ENCODE measurements at regions not wholly inside any gene's neighbourhood (a gene's known extent, or its start where the extent isn't known, plus 50 kb on each side); places are given as distances from the start of the nearest gene placed in this dataset.
"Not testable (repeated sequence)": the region's sequence is repeated elsewhere in the genome, so short reads cannot be mapped to it uniquely, and the experiment has no call there.

DNA sequence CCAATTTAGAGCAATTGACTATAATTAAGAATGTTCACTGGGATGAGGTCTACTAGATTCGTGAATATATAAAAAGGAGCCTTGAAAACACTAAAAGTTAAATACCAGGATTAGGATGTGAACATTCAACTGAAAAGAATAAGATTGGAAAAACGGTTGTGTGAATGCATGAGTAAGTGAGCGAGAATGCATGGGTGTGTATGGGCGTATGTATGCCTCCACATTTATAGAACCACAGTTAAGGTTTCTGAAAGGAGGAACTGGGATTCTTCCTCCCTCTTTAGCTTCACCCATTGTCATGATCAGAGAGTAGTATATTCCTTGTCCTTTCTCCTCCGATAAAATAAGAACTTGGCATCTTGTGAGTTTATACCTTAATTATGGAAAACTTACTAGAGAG, 151.1 kb upstream of the UBE2E3 start:
- no peaks in the 10 kb centered on the region for H3K9me3 ChIP-seq (replicated peaks; ENCODE audit: low read length)
- no peak overlapping the region for H3K9ac ChIP-seq (ENCODE audit: low read depth, low read length)
- H3K27me3 ChIP-seq (ENCODE audit: control insufficient read depth, insufficient read depth, low read length): no peaks in the 10 kb centered on the region
- no peaks in the 10 kb centered on the region for H3K36me3 ChIP-seq (ENCODE audit: insufficient read depth, low read length)
- H3K4me2 ChIP-seq (ENCODE audit: low read length): no peak overlapping the region
- no peaks in the 10 kb centered on the region for H3K4me1 ChIP-seq (ENCODE audit: control insufficient read depth, insufficient read depth, low read length)
- no peak overlapping the region for H3K4me3 ChIP-seq (ENCODE audit: low read length)

DNA sequence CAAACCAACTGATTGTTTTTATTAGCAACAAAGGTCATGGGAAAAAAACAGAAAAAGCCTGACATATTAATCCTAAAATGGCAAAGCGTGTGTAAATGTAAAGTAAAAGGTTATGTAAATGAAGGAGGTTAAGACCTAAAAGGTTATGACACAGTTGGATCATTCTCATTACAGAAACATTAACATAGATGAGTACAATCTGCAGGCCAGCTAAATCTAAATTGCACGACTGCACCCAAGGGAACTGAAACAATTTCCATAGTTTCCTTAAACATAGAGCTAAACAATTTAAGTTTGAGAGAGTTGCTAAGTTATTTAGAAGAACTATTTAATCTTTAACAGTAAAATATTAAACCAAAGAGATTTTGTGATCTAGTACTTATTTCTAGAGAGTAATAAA, 151.6 kb upstream of the UBE2E3 start:
- Histone ChIP-seq H3K4me3 (ENCODE audit: low read length) (no peak overlapping the region), H3K9ac (ENCODE audit: low read depth, low read length) (no peak overlapping the region), H3K9me3 (replicated peaks; ENCODE audit: low read length) (no peaks in the 10 kb centered on the region), H3K4me2 (ENCODE audit: low read length) (no peak overlapping the region), H3K4me1 (ENCODE audit: control insufficient read depth, insufficient read depth, low read length) (peaks cover 3% of the 10 kb centered on the region), H3K27me3 (ENCODE audit: control insufficient read depth, insufficient read depth, low read length) (no peaks in the 10 kb centered on the region), H3K36me3 (ENCODE audit: insufficient read depth, low read length) (no peaks in the 10 kb centered on the region)

DNA sequence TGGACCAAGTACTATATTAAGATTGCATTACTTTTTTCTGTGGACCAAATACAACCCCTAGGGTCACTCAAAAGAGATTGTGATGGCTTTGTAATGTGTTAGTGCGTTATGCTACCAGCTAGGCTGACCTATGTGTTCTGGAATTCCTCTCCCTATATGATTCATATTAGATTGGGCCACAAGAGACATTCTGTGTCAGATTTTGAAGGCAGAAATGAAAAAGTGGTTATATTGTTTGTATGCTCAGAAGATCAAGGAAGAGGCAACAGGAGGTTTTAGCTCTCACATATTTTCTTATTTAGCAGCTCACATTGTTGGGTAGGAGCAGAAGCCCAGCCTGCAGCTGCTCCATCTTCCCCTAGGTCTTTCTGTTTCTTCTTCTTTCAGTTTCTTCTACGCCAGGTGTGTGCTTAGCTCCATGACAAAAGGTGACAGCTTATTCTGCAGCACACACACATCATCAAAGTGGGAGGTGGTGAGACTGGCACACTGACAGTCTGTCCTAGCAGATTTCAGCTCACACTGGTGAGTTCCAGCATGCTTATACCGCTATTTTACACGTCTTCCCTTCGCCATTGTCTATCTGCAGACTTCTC, 156.8 kb upstream of the UBE2E3 start:
- H3K4me3 ChIP-seq (ENCODE audit: low read length): no peak overlapping the region
- H3K27me3 ChIP-seq (ENCODE audit: control insufficient read depth, insufficient read depth, low read length): no peaks in the 10 kb centered on the region
- no peaks in the 10 kb centered on the region for H3K36me3 ChIP-seq (ENCODE audit: insufficient read depth, low read length)
- peaks cover 9% of the 10 kb centered on the region for H3K4me1 ChIP-seq (ENCODE audit: control insufficient read depth, insufficient read depth, low read length)
- H3K9me3 ChIP-seq (replicated peaks; ENCODE audit: low read length): no peaks in the 10 kb centered on the region
- H3K4me2 ChIP-seq (ENCODE audit: low read length): peak overlapping the region; percentile 38
- no peak overlapping the region for H3K9ac ChIP-seq (ENCODE audit: low read depth, low read length)

- H3K4me1 ChIP-seq (ENCODE audit: control insufficient read depth, insufficient read depth, low read length): peaks cover 9% of the 10 kb centered on the region
- no peak overlapping the region for H3K9ac ChIP-seq (ENCODE audit: low read depth, low read length)
- H3K27me3 ChIP-seq (ENCODE audit: control insufficient read depth, insufficient read depth, low read length): no peaks in the 10 kb centered on the region
- H3K36me3 ChIP-seq (ENCODE audit: insufficient read depth, low read length): no peaks in the 10 kb centered on the region
- no peak overlapping the region for H3K4me3 ChIP-seq (ENCODE audit: low read length)
- no peak overlapping the region for H3K4me2 ChIP-seq (ENCODE audit: low read length)
- no peaks in the 10 kb centered on the region for H3K9me3 ChIP-seq (replicated peaks; ENCODE audit: low read length)
These were observed 161.3 kb upstream of the UBE2E3 start for GRCh38 chr2:180819106-180819505.

DNA sequence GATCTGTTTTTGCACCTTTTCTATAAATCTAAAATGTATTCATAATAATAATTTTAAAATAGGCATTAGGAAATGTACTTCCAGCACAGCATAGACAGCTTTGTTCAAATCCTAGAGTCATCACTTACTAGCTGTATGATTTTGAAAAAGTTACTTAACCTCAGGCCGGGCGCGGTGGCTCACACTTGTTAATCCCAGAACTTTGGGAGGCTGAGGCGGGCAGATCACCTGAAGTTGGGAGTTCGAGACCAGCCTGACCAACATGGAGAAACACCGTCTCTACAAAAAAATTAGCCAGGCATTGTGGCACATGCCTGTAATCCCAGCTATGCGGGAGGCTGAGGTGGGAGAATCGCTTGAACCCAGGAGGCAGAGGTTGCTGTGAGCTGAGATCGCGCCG, 161.7 kb upstream of the UBE2E3 start:
- not testable (repeated sequence) for H3K27me3 ChIP-seq (ENCODE audit: control insufficient read depth, insufficient read depth, low read length); H3K4me1 ChIP-seq (ENCODE audit: control insufficient read depth, insufficient read depth, low read length)

DNA sequence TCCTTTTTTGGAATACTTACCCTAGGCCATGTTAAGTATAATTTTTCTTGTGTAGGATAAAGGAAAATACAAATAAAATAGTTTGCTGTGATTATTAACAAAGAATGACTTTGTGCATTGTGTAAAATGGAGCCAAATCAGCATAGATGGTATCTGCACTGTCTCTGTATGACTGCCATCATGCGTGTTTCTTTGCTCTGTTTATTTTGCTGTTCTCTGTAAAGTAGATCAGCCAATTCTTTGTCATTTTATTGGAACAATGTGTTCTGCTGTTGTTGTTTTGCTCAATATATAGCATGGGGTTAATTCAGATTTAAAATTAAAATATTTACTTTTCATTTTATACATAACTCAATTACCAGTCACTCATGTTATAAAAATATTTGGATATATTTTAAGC, 181.3 kb upstream of the UBE2E3 start:
- no peaks in the 10 kb centered on the region for H3K9me3 ChIP-seq (replicated peaks; ENCODE audit: low read length)
- no peaks in the 10 kb centered on the region for H3K27me3 ChIP-seq (ENCODE audit: control insufficient read depth, insufficient read depth, low read length)
- no peaks in the 10 kb centered on the region for H3K4me1 ChIP-seq (ENCODE audit: control insufficient read depth, insufficient read depth, low read length)
- H3K9ac ChIP-seq (ENCODE audit: low read depth, low read length): no peak overlapping the region
- H3K4me2 ChIP-seq (ENCODE audit: low read length): no peak overlapping the region
- H3K4me3 ChIP-seq (ENCODE audit: low read length): no peak overlapping the region
- no peaks in the 10 kb centered on the region for H3K36me3 ChIP-seq (ENCODE audit: insufficient read depth, low read length)

More for the DNA sequence above, 161.7 kb upstream of the UBE2E3 start:
- not testable (repeated sequence) for H3K4me3 ChIP-seq (ENCODE audit: low read length); H3K9me3 ChIP-seq (replicated peaks; ENCODE audit: low read length); H3K36me3 ChIP-seq (ENCODE audit: insufficient read depth, low read length); H3K9ac ChIP-seq (ENCODE audit: low read depth, low read length); H3K4me2 ChIP-seq (ENCODE audit: low read length)

DNA sequence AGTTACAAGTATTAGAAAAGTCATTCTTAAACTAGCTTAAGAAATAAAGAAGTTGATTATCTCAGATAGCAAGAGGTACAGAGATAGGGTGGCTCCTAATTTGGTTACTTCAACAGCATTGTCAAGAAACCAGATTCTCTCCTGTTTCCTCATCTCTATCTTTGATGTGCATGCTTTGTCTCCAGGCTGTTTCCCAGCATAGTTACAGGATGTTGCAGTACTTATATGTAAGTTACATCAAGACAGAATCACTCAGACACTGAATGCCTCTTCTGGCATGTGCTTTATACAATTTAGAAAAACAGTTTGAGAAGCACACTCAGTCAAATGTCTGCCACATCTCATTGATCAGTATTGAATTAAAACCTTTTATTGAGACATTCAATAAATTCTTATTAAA, 189.5 kb upstream of the UBE2E3 start:
- Histone ChIP-seq H3K9ac (ENCODE audit: low read depth, low read length) (no peak overlapping the region), H3K9me3 (replicated peaks; ENCODE audit: low read length) (no peaks in the 10 kb centered on the region), H3K4me2 (ENCODE audit: low read length) (no peak overlapping the region), H3K36me3 (ENCODE audit: insufficient read depth, low read length) (no peaks in the 10 kb centered on the region), H3K4me3 (ENCODE audit: low read length) (no peak overlapping the region), H3K27me3 (ENCODE audit: control insufficient read depth, insufficient read depth, low read length) (no peaks in the 10 kb centered on the region), H3K4me1 (ENCODE audit: control insufficient read depth, insufficient read depth, low read length) (no peaks in the 10 kb centered on the region)

- no peaks in the 10 kb centered on the region for H3K9me3 ChIP-seq (replicated peaks; ENCODE audit: low read length)
- no peak overlapping the region for H3K4me3 ChIP-seq (ENCODE audit: low read length)
- H3K4me2 ChIP-seq (ENCODE audit: low read length): no peak overlapping the region
- H3K4me1 ChIP-seq (ENCODE audit: control insufficient read depth, insufficient read depth, low read length): no peaks in the 10 kb centered on the region
- no peaks in the 10 kb centered on the region for H3K36me3 ChIP-seq (ENCODE audit: insufficient read depth, low read length)
- no peaks in the 10 kb centered on the region for H3K27me3 ChIP-seq (ENCODE audit: control insufficient read depth, insufficient read depth, low read length)
- H3K9ac ChIP-seq (ENCODE audit: low read depth, low read length): no peak overlapping the region
These were observed 193.1 kb upstream of the UBE2E3 start for GRCh38 chr2:180787330-180787729.

GRCh38 chr2:180781276-180781675, 199.1 kb upstream of the UBE2E3 start:
- Histone ChIP-seq H3K4me1 (ENCODE audit: control insufficient read depth, insufficient read depth, low read length) (no peaks in the 10 kb centered on the region), H3K4me2 (ENCODE audit: low read length) (no peak overlapping the region), H3K36me3 (ENCODE audit: insufficient read depth, low read length) (no peaks in the 10 kb centered on the region), H3K9ac (ENCODE audit: low read depth, low read length) (no peak overlapping the region), H3K4me3 (ENCODE audit: low read length) (no peak overlapping the region), H3K27me3 (ENCODE audit: control insufficient read depth, insufficient read depth, low read length) (no peaks in the 10 kb centered on the region), H3K9me3 (replicated peaks; ENCODE audit: low read length) (no peaks in the 10 kb centered on the region)

- Histone ChIP-seq H3K4me2 (ENCODE audit: low read length) (no peak overlapping the region), H3K36me3 (ENCODE audit: insufficient read depth, low read length) (no peaks in the 10 kb centered on the region), H3K4me3 (ENCODE audit: low read length) (no peak overlapping the region), H3K4me1 (ENCODE audit: control insufficient read depth, insufficient read depth, low read length) (no peaks in the 10 kb centered on the region), H3K9me3 (replicated peaks; ENCODE audit: low read length) (no peaks in the 10 kb centered on the region), H3K27me3 (ENCODE audit: control insufficient read depth, insufficient read depth, low read length) (no peaks in the 10 kb centered on the region), H3K9ac (ENCODE audit: low read depth, low read length) (no peak overlapping the region)
These were observed 202.1 kb upstream of the UBE2E3 start for GRCh38 chr2:180778291-180778690.

- Histone ChIP-seq H3K9me3 (replicated peaks; ENCODE audit: low read length) (no peaks in the 10 kb centered on the region), H3K4me1 (ENCODE audit: control insufficient read depth, insufficient read depth, low read length) (no peaks in the 10 kb centered on the region), H3K36me3 (ENCODE audit: insufficient read depth, low read length) (no peaks in the 10 kb centered on the region), H3K4me3 (ENCODE audit: low read length) (no peak overlapping the region), H3K9ac (ENCODE audit: low read depth, low read length) (no peak overlapping the region), H3K27me3 (ENCODE audit: control insufficient read depth, insufficient read depth, low read length) (no peaks in the 10 kb centered on the region), H3K4me2 (ENCODE audit: low read length) (no peak overlapping the region)
These were observed 203.5 kb upstream of the UBE2E3 start for GRCh38 chr2:180776921-180777320.

DNA sequence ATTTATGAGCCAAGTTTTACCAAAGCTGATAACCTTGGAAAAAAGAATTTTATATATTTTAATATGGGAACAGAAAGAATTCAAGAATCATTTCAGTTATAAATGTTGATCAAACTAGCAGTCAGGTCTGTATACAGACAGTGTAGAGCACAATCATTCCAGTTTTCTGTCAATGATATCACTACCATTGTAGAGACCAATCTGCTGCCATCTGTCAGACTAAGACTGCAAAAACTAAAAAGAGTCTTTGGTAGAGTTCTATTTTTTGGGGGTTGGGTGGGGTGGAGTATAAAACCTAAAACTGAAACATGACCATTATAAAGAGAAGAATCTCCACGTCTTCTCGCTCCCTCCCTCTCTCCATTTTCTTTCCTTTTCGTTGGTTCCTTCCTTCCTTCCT, 204.7 kb upstream of the UBE2E3 start:
- no peaks in the 10 kb centered on the region for H3K36me3 ChIP-seq (ENCODE audit: insufficient read depth, low read length)
- no peak overlapping the region for H3K4me2 ChIP-seq (ENCODE audit: low read length)
- no peaks in the 10 kb centered on the region for H3K27me3 ChIP-seq (ENCODE audit: control insufficient read depth, insufficient read depth, low read length)
- no peak overlapping the region for H3K4me3 ChIP-seq (ENCODE audit: low read length)
- H3K9ac ChIP-seq (ENCODE audit: low read depth, low read length): no peak overlapping the region
- H3K9me3 ChIP-seq (replicated peaks; ENCODE audit: low read length): no peaks in the 10 kb centered on the region
- H3K4me1 ChIP-seq (ENCODE audit: control insufficient read depth, insufficient read depth, low read length): no peaks in the 10 kb centered on the region
